Esophagus squamous epithelium (tissue), 4 donors: ENCODE measurements at regions not wholly inside any gene's neighbourhood (a gene's known extent, or its start where the extent isn't known, plus 50 kb on each side); places are given as distances from the start of the nearest gene placed in this dataset.

ENCODE experiments used
- CTCF ChIP-seq, 6 experiments: fragments of 450-650 bp in 4 of 6; fragments of 200-600 bp in 2 of 6; sonication (generic) in 2 of 6; IDR thresholded peaks; one replicate each; pipeline ENCODE4 v1.5.1; 2016 to 2019; ENCODE audit warnings: antibody characterized with exemption in 6 of 6, mild to moderate bottlenecking in 4 of 6, moderate library complexity in 4 of 6
- POLR2A ChIP-seq, 4 donors: fragments of 450-650 bp; IDR thresholded peaks; one replicate each; pipeline ENCODE4 v1.6.1; 2017; ENCODE audit warnings: antibody characterized with exemption in 4 of 4, mild to moderate bottlenecking in 4 of 4, moderate library complexity in 3 of 4

GRCh38 chr6:144781836-144782235, 496.7 kb downstream of the UTRN start:
- TF ChIP-seq CTCF (IDR thresholded peaks at IDR 0.05), result no peak
- no peak for TF ChIP-seq POLR2A (IDR thresholded peaks at IDR 0.05)
